GM18499 (cell line): ENCODE measurements at regions not wholly inside any gene's neighbourhood (a gene's known extent, or its start where the extent isn't known, plus 50 kb on each side); places are given as distances from the start of the nearest gene placed in this dataset.

Source experiments
- ATAC-seq: cut with Tn5 transposase; IDR thresholded peaks from one replicate; pipeline ENCODE4 v1.9.1; 2021; ENCODE audit warnings: moderate number of reproducible peaks; ENCODE audit not compliant: insufficient read depth, unreplicated experiment

- no peak for ATAC-seq
Observed at GRCh38 chr10:44306147-44306710, 78.7 kb downstream of the CXCL12 start.

DNA sequence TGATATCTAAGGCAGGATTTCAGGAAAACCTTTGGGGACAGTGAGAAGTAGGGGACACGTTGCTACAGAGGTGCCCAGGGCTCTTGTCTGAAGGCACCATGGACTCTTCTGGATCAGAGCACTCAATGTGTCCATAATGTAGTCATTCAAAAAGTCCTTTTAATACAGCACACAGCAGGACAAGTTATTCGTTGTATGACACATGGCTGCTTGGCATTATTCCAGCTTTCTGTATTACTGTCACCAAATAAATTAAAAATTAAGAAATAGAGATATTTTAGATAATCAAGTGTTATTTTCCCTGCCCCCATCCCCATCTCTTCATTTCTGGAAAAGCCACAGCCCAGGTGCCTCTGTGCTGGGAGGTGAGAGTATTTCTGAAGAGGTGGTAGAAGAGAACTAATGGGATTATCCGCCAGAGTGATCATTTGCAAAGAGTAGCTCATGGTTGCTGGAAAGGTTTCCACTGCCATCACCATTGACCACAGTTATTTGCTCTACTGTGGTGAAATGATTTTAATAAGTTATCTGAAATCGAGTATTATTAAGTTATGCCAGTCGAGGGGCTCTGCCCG, 83.0 kb downstream of the CXCL12 start:
- ATAC-seq = no peak

DNA sequence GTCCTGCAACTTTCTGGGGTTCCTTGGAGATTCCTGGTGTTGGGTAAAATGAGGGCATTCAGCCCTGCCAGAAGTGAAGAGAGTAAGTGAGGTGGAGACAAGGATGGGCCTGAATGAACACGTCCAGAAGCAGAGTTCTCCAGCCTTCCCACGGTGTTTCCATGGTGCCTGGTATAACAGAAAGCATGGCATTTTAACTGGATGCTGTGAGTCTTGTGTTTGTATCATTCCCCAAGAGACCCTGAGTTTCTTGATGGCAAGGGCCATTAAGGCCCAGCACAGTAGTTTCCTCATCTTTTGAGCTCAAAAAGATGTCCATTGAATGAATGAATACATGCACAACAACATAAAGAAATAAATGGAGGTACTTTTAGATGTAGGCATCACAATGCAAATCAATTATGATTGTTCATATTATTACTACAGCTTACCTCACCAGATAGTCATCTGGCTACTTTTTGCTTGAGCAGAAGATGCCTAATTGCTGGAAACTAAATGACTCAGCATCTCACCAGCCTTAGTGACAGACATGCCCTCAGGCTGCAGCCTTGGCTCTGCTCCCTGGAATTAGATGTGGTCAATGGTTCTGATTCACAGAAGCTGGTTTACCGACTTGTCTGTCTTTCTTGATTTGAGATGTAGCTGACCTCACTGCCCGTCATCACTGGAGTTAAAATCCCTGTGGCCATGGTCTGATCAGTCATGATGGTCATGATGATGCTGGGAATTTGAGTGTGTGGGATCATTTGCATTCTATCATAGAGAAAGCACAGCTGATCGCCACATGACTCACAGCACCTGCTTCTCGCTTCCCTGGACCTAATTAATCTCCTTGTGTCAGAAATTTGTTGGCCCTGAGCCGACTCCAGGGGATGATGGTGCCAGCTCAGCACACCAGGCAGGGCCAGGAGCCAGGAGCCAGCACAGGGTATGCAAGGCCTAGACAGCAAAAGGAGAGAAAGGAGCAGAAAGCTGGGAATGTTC, 83.9 kb downstream of the CXCL12 start:
- ATAC-seq = peak; percentile 82

- ATAC-seq = no peak
Observed at GRCh38 chr10:44298713-44299112, 86.2 kb downstream of the CXCL12 start.

DNA sequence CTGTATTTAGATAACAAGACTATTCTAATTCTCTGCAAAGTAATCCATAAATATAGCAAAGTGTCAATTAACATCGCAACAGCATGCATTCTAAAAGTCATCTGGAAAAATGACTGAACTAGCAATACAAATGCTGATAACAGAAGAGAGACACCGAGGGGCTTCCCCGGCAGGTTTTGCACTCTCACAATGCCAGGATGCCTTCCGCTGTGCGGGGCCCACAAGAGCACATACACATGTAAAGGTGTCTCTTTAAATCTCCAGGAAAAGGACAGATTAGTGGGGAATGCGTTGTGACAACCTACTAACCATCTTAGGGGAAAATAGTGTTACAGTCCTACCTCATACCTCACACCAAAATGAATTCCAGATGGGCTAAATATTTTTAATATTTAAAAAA, 86.9 kb downstream of the CXCL12 start:
- no peak for ATAC-seq

DNA sequence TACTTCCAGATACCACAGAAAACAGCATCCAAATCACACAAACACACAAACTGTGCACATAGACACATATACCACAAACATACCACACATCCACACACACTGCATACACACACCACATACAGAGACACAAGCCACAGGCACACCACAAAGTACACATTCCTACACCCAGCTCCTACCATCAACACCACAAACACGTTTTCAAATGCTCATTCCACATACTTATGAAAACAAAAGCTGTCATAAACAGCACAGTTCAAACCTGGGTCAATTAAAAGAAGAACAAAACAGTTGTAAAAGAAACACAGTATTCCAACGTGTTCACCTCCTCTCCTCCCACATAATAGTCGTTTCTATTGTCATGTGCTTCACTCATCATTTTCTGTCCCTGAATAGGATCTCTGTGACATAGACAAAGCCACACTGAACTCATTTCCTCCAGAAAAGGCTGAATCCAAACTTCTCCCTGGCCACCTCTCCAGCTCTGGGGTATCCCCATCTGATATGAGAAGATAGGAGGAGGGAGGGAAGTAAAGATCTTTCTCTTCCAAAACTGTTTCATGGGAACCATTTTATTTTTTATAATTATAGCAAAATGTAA, 89.2 kb downstream of the CXCL12 start:
- no peak for ATAC-seq

GRCh38 chr10:44294726-44295412, 90.0 kb downstream of the CXCL12 start:
- ATAC-seq = no peak

DNA sequence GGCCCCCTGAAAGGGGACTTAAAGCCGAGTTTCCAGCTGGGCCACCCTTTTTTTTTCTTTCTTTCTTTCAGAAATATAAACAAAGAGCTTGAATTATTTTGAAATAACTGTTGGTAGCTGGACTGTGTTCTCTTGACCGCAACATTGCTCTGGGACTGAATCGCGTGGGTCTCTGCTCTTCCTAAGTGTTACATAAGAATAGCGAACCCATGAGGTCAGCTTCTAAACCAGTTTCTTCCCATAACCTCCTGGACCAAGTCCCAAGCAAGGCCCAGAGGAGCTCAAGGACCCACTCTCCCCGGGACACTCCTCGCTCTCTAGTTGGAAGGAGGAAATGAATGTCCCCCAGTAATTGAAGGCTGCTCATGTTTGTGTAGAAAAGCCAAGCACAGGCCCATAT, 91.1 kb downstream of the CXCL12 start:
- no peak for ATAC-seq

GRCh38 chr10:44293306-44293778, 91.6 kb downstream of the CXCL12 start:
- ATAC-seq = no peak

DNA sequence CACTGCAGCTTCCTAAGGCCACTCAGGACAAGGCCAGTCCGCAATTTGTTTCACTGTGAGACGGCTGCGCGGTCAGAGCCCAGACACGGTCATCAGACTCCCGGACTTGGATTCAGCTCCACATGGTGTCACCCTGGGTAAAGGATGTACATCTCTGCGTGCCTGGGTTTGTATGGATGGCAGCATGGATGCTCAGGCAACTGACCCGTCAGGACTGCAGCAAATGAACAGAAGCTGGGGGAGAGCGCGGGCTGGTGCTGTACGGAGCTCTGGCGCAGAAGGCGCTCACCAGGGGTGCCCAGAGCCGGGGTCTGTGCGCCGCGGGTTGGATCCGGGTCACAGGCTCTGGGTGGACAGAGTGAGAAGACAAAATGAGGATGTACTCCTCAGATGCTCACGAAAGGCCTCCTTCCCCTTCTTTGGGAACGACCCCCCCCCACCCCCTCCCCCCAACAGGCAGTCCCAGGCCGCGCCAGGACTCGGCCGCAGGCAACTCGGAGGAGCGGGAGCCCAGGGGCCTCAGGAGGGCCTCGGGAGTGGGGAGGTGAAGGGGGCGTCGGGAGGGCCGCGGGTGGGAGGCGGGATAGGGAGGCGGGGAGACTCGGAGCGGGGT, 92.4 kb downstream of the CXCL12 start:
- no peak for ATAC-seq

DNA sequence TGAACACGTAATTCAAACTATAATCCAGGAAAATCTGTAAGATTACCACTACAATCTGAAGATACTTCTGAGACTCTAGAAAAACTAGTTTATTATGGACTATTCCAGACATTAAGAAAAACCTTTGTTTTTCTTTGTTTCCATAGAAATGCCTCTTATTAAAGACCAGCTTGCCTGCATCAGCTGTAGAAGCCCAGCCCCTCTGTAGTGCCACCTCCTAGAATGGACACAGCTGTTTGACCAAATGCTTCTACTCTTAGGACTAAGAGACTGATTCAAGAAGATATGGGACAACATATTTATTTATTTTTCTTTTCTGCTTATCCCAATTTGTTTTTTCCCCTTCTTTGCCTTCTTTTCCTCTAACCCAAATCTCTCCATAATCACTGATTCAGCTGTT, 93.8 kb downstream of the CXCL12 start:
- ATAC-seq = no peak

GRCh38 chr10:44289125-44289524, 95.8 kb downstream of the CXCL12 start:
- ATAC-seq = no peak

- ATAC-seq = no peak
Observed at GRCh38 chr10:44287408-44287807, 97.5 kb downstream of the CXCL12 start.

- ATAC-seq = no peak
Observed at GRCh38 chr10:44284198-44285084, 100.5 kb downstream of the CXCL12 start.

- no peak for ATAC-seq
Observed at GRCh38 chr10:44282626-44283300, 102.1 kb downstream of the CXCL12 start.

- no peak for ATAC-seq
Observed at GRCh38 chr10:44281662-44282061, 103.2 kb downstream of the CXCL12 start.

GRCh38 chr10:44281089-44281613, 103.7 kb downstream of the CXCL12 start:
- no peak for ATAC-seq
